HG02973 (cell line): ENCODE measurements at regions not wholly inside any gene's neighbourhood (a gene's known extent, or its start where the extent isn't known, plus 50 kb on each side); places are given as distances from the start of the nearest gene placed in this dataset.

Source experiments
- ATAC-seq: cut with Tn5 transposase; IDR thresholded peaks from one replicate; pipeline ENCODE4 v1.9.1; 2021; ENCODE audit warnings: moderate library complexity; ENCODE audit not compliant: unreplicated experiment

DNA sequence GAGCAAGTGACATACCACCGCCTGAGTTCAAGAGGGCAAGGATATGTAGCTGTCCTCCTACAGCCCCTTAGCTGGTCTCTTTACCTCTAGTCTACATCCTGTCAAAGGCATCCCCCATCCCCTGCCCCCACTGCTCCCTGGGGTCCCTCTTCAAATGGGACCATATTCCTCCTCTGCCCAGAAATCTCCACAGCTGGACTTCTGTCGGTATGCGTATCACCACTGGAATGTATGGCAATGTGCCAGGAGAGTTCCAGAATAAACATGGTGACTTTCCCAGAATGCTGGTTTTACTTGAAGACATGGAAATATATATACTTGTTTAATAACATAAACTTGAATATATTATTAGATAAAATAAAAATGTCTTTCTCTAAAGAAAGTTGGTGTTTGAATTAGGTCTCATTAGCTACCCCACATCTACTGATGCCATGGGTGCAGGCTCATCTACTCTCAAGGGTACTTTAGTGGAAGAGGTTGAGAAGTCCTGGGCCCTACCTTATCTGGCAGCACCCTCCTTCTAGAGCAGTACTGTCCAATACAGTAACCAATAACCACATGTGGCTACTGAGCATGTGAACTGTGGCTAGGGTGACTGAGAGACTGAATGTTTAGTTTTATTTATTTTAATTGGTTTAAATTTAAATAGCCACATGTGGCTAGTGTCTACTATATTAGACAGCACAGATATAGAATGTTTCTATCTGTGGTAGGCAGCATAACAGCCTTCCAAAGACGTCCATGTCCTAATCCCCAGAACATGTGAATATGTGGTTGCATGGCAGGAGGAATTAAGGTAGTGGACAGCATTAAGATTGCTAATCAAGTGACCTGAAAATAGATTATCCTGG, 181.7 kb upstream of the SLC30A5 start:
- ATAC-seq, result no peak

DNA sequence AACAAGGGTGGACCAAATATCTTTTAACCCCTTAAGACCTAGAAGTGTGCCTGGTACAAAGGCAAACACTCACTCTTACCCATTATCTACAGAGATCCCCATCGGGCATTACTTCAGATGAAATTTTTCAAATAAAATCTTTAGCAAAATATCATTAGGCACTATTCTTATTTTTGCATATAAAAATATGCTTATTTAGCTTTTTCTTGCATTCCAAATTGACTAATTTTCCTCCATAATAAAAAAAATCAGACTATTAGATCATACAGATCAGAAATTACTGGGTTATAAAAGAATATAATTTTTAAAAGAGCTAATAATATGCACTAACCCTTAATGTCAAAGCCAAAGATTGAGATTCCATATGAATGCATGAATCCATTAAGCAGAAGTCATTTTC, 178.7 kb upstream of the SLC30A5 start:
- no peak for ATAC-seq

GRCh38 chr5:68918306-68918705, 175.5 kb upstream of the SLC30A5 start:
- no peak for ATAC-seq

DNA sequence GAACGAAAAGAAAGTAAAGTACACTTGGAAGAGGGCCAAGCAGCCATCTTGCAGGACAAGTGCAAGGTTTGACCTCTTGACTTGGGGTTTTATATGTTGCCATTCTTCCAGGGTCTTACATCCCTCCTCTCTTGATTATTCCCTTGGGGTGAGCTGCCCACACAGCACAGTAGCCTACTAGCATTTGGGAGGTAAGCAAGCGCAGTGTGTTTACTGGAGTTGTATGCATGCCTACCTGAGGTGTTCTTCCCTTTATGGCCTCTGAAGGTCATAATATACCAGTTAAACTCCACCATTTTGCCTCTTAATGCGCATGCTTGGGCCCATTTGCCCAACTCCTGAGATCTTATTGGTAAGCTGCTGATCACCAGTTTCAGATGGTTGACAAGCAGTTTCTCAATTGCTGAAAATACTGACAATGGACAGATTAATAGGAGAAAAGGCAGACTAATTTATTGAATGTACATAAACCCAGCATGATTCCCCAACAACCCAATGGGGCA, 173.8 kb upstream of the SLC30A5 start:
- ATAC-seq, result no peak

- no peak for ATAC-seq
These were observed 172.9 kb upstream of the SLC30A5 start for GRCh38 chr5:68920888-68921287.

DNA sequence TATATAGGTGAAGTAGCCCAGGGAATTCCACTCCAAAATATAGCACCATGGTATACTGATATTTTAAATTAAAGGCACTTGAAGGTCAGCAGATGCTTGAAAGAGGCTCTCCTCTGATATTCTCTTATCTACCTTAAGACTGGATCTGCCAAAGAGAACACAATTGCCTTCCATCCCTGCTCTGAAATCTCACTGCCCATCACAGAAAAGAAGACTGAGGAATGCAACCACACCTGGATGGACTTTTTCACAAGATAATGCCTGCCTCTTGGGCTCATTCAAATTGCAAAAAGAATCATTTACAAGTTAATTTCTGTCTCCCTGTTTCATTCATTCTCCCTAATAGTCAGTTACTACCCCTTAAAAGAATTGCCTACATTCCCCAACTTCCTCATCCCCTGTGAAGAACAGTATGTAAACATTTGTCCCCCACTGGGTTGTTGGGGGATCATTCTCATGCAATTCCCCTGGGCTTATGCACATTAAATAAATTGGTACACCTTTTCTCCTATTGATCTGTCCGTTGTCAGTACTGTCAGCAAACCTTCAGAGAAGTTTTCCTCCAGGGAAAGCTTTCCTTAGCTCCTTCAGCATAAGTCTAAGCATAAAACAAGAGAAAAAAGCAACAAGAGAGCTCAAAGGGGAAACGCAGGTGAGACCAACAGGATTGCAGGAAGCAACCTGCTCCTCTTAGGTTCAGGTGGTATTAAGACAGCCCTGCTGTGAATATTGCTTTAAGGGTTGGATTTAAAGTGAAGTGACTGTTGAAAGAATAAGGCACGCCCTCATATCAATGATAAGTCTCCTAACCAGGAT, 171.4 kb upstream of the SLC30A5 start:
- ATAC-seq, result no peak

DNA sequence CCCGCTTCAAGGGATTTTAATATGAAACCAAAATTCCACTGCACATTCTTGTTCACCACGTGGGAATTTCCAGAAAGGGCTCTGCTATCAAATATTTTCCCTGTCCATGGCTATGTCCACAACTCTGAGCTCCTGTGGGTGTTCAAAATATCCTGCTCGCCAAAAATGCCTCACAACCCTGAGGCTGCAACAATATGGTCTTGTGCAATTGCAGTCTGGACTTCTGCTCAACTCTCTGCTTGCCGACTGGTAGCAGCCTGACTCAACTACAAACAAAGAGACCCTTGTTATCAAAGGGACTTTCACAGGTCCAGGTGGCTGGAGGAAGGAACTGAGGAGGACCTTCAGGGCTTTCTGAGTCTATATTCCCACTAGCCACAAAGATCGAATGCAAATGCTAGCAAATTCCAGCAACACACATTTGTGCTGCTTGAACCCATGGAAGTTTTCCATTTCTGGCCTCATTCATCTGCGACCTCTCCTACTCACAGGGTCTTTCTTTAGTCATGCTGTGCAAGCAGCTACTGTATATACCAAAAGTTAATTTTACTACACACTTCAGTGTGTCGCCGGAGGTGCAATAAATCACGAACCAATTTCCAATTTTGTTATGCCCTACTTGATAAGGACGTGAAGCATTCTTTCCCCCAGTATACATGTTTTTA, 169.2 kb upstream of the SLC30A5 start:
- ATAC-seq, result no peak

DNA sequence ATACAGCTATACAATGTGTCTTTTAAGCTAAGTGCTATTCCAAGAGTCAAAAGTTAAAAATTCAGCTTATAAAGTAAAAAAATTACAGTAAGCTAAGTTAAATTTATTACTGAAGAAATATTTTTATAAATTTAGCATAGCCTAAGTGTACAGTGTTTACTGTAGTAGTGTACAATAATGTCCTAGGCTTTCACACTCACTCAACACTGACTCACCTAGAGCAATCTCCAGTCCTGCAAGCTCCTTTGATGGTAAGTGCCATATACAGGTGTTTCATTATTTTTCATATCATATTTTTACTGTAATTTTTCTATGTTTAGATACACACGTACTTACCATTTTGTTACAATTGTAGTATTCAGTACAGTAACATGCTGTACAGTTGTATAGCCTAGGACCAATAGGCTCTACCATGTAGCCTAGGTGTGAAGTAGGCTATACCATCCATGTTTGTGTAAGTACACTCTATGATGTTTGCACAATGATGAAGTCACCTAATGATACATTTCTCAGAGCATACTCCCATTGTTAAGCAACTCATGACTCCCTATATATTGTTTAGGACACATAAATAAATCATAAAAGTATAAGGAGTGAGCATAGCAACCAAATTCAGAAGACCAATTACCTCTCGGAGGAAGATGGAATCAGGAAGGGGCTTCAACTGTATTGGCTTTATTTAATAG, 165.1 kb upstream of the SLC30A5 start:
- ATAC-seq, result no peak

- ATAC-seq, result no peak
These were observed 163.7 kb upstream of the SLC30A5 start for GRCh38 chr5:68930139-68930538.

GRCh38 chr5:68932830-68933434, 160.9 kb upstream of the SLC30A5 start:
- ATAC-seq, result no peak

DNA sequence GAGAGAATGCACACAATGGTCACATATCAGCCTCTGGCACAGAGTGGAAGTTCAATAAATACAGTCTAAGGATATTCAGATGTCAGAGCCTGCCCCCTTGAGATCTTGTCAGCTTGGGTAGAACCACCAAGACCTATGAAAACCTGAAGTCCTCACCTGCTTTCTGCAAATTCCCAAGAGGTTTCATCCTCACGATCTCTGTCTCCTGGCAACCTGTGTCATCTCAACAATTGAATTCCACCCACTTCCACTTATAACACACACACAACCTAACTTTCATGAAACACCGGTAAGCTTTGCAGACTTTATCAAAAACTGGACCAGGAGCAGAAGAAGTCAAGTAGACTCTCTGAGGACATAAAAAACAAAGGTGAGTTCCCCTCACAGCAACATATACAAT, 151.6 kb upstream of the SLC30A5 start:
- no peak for ATAC-seq

GRCh38 chr5:68946728-68947127, 147.1 kb upstream of the SLC30A5 start:
- no peak for ATAC-seq

GRCh38 chr5:68947986-68948385, 145.8 kb upstream of the SLC30A5 start:
- ATAC-seq, result no peak

- no peak for ATAC-seq
These were observed 144.6 kb upstream of the SLC30A5 start for GRCh38 chr5:68949256-68949655.

DNA sequence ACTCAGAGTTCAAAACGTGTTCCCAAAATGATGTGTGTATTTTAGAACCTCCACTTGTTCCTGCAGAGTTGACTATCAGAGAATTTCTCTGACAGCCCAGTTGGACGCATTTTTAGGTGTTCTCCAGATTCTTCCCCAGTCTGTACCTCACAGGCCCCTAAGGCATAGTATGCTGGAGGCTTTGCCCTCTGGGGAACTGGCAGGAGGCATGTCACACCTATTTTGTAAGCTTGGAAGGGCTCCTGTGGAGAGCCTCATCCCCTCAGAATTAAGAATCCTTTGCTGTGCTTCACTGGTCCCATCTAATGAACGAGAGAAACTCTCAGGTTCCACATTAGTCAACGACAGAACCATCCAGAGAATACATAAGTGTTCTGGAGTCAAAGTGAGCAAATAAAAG, 144.1 kb upstream of the SLC30A5 start:
- no peak for ATAC-seq

DNA sequence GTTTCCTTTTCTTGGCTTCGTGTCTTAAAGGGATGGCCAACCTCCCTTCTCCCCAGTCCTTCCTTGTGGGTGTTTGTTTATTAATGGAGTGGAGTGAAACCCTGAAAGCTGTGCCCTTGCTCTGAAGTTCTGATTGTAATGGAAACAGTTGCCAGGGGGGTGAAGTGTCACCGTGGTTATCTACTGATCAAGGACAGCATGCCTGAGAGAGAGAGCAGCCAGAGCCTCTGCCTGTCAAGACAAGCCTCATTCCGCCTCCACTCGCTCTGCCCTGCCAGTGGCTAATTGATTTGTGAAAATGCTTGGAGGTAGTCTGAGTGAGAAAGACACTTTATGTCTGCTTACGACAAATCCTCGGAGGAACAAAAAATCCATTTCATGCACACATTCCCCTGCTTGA, 143.7 kb upstream of the SLC30A5 start:
- ATAC-seq, result no peak

DNA sequence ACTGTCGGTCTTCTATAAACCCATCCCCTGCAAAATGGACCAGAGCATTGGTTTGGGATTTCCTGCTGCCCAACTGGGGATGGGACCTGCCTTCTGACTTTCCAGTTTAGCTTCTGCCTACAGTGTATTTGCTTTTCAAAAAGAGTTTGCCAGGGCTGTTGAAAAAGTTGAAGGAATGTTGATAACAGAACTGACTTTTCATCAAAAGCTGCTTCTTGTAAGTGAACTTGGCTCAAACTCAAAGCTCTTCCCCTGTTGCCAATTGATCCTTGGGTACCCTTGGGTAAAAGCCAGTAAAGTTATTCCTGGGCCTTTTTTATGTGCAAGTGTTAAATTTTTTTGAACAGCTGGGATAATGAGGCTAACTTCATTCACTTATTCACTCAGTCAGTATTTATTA, 142.9 kb upstream of the SLC30A5 start:
- no peak for ATAC-seq

DNA sequence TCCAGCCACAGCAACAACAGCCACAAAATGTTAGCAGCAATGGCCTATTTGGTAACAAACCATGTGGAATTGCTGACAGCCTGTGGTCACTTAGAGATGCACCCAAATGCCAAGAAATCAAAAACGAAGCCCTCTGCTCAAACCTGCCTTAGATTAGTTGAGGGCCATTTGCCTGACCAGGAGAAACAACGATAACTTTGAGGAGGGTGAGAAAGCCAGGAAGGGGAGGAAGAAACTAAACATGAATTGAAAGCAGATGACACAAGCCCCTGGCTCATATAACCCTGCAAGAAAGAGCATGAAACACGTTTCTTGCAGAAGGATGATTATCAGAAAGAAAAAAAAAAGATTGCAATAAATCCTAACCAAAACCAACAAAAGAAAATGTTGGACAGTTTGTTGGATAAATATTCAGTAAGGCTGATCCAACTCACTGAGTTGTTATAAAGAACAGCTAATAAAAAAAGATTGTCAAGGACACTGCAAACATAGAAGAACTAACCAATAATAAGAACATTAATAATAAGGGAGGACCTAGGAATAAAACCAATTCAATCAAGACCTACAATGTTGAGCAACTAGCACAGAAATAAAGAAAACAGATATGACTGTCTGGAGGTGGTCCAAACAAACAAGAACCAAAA, 140.5 kb upstream of the SLC30A5 start:
- ATAC-seq, result no peak

DNA sequence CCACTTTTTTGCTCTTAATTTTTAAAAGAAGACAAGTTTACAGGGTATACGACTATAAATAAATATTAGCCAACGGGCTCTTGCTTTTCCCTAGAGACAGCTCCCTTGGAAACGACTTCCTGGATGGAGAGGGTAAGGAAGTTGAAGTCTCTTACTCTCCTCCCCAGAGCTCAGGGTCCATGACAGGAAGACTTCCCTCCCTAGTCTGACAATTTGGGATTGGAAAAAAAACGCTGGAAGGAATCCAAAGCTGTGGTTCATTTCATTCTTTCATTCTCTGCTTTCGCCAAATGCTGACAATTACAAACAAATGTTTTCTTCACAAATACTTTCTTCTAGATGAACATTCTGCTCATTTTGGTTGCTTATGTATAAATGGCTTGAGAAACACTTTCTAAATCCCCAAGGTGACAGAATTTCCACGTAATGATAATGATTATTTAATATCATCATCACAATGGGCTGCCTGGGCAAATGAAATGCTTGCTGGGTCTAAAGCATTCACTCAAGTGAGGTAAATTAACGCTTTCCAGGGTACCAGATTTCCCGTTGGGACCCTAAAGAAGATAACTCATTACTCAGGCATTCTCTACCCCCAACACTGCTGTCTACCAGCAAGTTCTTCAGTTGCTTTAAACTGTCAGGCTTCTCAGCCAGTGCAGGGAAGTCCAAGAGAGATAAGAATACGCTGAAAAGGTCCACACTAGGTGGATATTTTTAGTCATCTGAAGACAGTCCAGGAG, 139.8 kb upstream of the SLC30A5 start:
- ATAC-seq, result no peak

DNA sequence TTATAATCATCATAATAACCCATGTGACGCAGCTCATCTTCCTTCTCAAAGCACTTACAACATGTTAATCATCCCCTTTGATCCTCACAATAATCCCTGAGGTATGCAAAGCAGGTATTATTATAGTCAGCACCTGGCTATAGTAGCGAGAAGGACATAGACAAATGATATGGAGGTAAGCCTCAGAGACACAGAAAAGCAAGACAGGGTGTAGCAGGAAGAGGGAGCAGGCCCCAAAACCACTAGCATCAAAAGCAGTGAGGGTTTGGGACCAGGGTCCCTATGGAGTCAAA, 139.2 kb upstream of the SLC30A5 start:
- ATAC-seq, result no peak
